ENCODE measurements at regions not wholly inside any gene's neighbourhood (a gene's known extent, or its start where the extent isn't known, plus 50 kb on each side); places are given as distances from the start of the nearest gene placed in this dataset.

GRCh38 chrX:22575161-22575845 is 302.6 kb downstream of the CBLL2 start:
- DNase-seq (ENCODE audit: low spot score in 2 of 2), result no peak
- Histone ChIP-seq H3K9me3 (no peaks in the 10 kb centered on the region), H3K4me1 (no peaks in the 10 kb centered on the region), H3K27ac (no peak overlapping the region), H3K4me3 (no peak overlapping the region), H3K27me3 (no peaks in the 10 kb centered on the region), H3K36me3 (no peaks in the 10 kb centered on the region)
- intact Hi-C loops (cut with DNase I; ENCODE audit: low total_unique reads), result no loop called here
- no peak for TF ChIP-seq CTCF (IDR thresholded peaks at IDR 0.05)
- no peak for TF ChIP-seq POLR2A (IDR thresholded peaks at IDR 0.05)
- no peak for TF ChIP-seq POLR2AphosphoS5 (IDR thresholded peaks at IDR 0.05)

GRCh38 chrX:22577181-22577580 is 304.5 kb downstream of the CBLL2 start:
- Histone ChIP-seq H3K27ac (no peak overlapping the region), H3K36me3 (no peaks in the 10 kb centered on the region), H3K4me3 (no peak overlapping the region), H3K4me1 (no peaks in the 10 kb centered on the region), H3K9me3 (no peaks in the 10 kb centered on the region), H3K27me3 (no peaks in the 10 kb centered on the region)
- DNase-seq (ENCODE audit: low spot score in 2 of 2), result no peak
- intact Hi-C loops (cut with DNase I; ENCODE audit: low total_unique reads), result no loop called here
- no peak for TF ChIP-seq POLR2AphosphoS5 (IDR thresholded peaks at IDR 0.05)
- TF ChIP-seq CTCF (IDR thresholded peaks at IDR 0.05), result no peak
- TF ChIP-seq POLR2A (IDR thresholded peaks at IDR 0.05), result no peak

GRCh38 chrX:22585831-22586230 is 313.1 kb downstream of the CBLL2 start:
- TF ChIP-seq POLR2A (IDR thresholded peaks at IDR 0.05) (no peak), CTCF (IDR thresholded peaks at IDR 0.05) (no peak), POLR2AphosphoS5 (IDR thresholded peaks at IDR 0.05) (no peak)
- no peak overlapping the region for H3K4me3 ChIP-seq
- intact Hi-C loops (cut with DNase I; ENCODE audit: low total_unique reads), result no loop called here
- H3K27me3 ChIP-seq, result no peaks in the 10 kb centered on the region
- no peak overlapping the region for H3K27ac ChIP-seq
- H3K36me3 ChIP-seq, result no peaks in the 10 kb centered on the region
- H3K9me3 ChIP-seq, result no peaks in the 10 kb centered on the region
- no peaks in the 10 kb centered on the region for H3K4me1 ChIP-seq
- no peak for DNase-seq (ENCODE audit: low spot score in 2 of 2)

- Histone ChIP-seq H3K9me3 (no peaks in the 10 kb centered on the region), H3K4me1 (no peaks in the 10 kb centered on the region), H3K4me3 (no peak overlapping the region), H3K36me3 (no peaks in the 10 kb centered on the region), H3K27ac (no peak overlapping the region), H3K27me3 (no peaks in the 10 kb centered on the region)
- DNase-seq (ENCODE audit: low spot score in 2 of 2), result no peak
- intact Hi-C loops (cut with DNase I; ENCODE audit: low total_unique reads), result loop anchor here (5.0 kb wide), 1 partner anchor 528 kb away; no protein-coding TSS in a partner anchor
- TF ChIP-seq POLR2A (IDR thresholded peaks at IDR 0.05), result no peak
- no peak for TF ChIP-seq CTCF (IDR thresholded peaks at IDR 0.05)
- no peak for TF ChIP-seq POLR2AphosphoS5 (IDR thresholded peaks at IDR 0.05)
Measured at GRCh38 chrX:22589845-22590244, 317.1 kb downstream of the CBLL2 start.

GRCh38 chrX:22594766-22595165 is 322.1 kb downstream of the CBLL2 start:
- Histone ChIP-seq H3K9me3 (no peaks in the 10 kb centered on the region), H3K27ac (no peak overlapping the region), H3K4me3 (no peak overlapping the region), H3K4me1 (no peaks in the 10 kb centered on the region), H3K27me3 (peaks cover 0 to 5% of the 10 kb centered on the region in 2 donors), H3K36me3 (no peaks in the 10 kb centered on the region)
- TF ChIP-seq CTCF (IDR thresholded peaks at IDR 0.05) (no peak), POLR2A (IDR thresholded peaks at IDR 0.05) (no peak)
- no peak for DNase-seq (ENCODE audit: low spot score in 2 of 2)
- intact Hi-C loops (cut with DNase I; ENCODE audit: low total_unique reads), result loop anchor here (5.0 kb wide), 1 partner anchor 532 kb away; no protein-coding TSS in a partner anchor
